Activated B cell treated with CpG ODN at 0.5 μM for 24 hours (primary cell): ENCODE measurements at regions not wholly inside any gene's neighbourhood (a gene's known extent, or its start where the extent isn't known, plus 50 kb on each side); places are given as distances from the start of the nearest gene placed in this dataset.

ENCODE experiments used
- ATAC-seq: fragments of 200-7000 bp; cut with Tn5 transposase; one replicate; pipeline ENCODE4 v1.10.0; 2021; ENCODE audit warnings: low read depth, mild to moderate bottlenecking, moderate library complexity
- CTCF ChIA-PET: fragments of 350-600 bp; sonication (Branson Sonifier 250); formaldehyde crosslinking; loops from one replicate; lab custom pipeline; 2021; ENCODE audit warnings: antibody characterized with exemption; lab: Charles Lee
- POLR2A ChIA-PET: fragments of 350-600 bp; sonication (Branson Sonifier 250); formaldehyde crosslinking; loops from one replicate; lab custom pipeline; 2021; ENCODE audit warnings: antibody characterized with exemption; lab: Charles Lee
- DNase-seq: peaks from one replicate; pipeline ENCODE4 v3.0.0; 2022
- H3K27ac Mint-ChIP-seq: one replicate; pipeline ENCODE4 v1.8.0; 2020; ENCODE audit warnings: mixed read lengths
- H3K27me3 Mint-ChIP-seq: one replicate; pipeline ENCODE4 v1.8.0; 2021; ENCODE audit warnings: mixed read lengths
- H3K36me3 Mint-ChIP-seq: one replicate; pipeline ENCODE4 v1.8.0; 2021; ENCODE audit warnings: low read depth, mixed read lengths
- H3K4me1 Mint-ChIP-seq: one replicate; pipeline ENCODE4 v1.8.0; 2021; ENCODE audit warnings: mixed read lengths
- H3K4me3 Mint-ChIP-seq: one replicate; pipeline ENCODE4 v1.8.0; 2020; ENCODE audit warnings: mild to moderate bottlenecking, mixed read lengths
- H3K9me3 Mint-ChIP-seq: one replicate; pipeline ENCODE4 v1.8.0; 2020; ENCODE audit warnings: mixed read lengths
- CTCF ChIP-seq: fragments of 200-600 bp; IDR thresholded peaks from one replicate; pipeline ENCODE4 v1.8.0; 2022; ENCODE audit warnings: antibody characterized with exemption, mild to moderate bottlenecking
- intact Hi-C: fragments of 100-400 bp; cut with micrococcal nuclease; formaldehyde crosslinking; loops from one replicate; pipeline ENCODE4 v1.15.1; 2024

GRCh38 chr5:2508514-2508913 is 243.0 kb downstream of the IRX2 start:
- H3K4me1 Mint-ChIP-seq, result no peaks in the 10 kb centered on the region
- POLR2A ChIA-PET, result no interaction called here
- no peak overlapping the region for H3K27ac Mint-ChIP-seq
- DNase-seq (no peak), ATAC-seq (no peak)
- intact Hi-C loops, result no loop called here
- peaks cover 6% of the 10 kb centered on the region for H3K9me3 Mint-ChIP-seq
- TF ChIP-seq CTCF, result no peak
- no peak overlapping the region for H3K4me3 Mint-ChIP-seq
- no peaks in the 10 kb centered on the region for H3K36me3 Mint-ChIP-seq
- CTCF ChIA-PET, result no interaction called here
- no peaks in the 10 kb centered on the region for H3K27me3 Mint-ChIP-seq

GRCh38 chr5:2507611-2508010 is 243.9 kb downstream of the IRX2 start:
- CTCF ChIA-PET, result no interaction called here
- Mint-ChIP-seq H3K27me3 (no peaks in the 10 kb centered on the region), H3K4me1 (no peaks in the 10 kb centered on the region), H3K4me3 (no peak overlapping the region), H3K9me3 (peaks cover 6% of the 10 kb centered on the region), H3K36me3 (no peaks in the 10 kb centered on the region), H3K27ac (no peak overlapping the region)
- ATAC-seq, result no peak
- intact Hi-C loops, result no loop called here
- POLR2A ChIA-PET, result no interaction called here
- no peak for TF ChIP-seq CTCF
- DNase-seq, result no peak

- DNase-seq, result no peak
- H3K4me3 Mint-ChIP-seq, result no peak overlapping the region
- H3K9me3 Mint-ChIP-seq, result peaks cover 6% of the 10 kb centered on the region
- no peak for ATAC-seq
- intact Hi-C loops, result no loop called here
- no peaks in the 10 kb centered on the region for H3K4me1 Mint-ChIP-seq
- no peak for TF ChIP-seq CTCF
- H3K36me3 Mint-ChIP-seq, result no peaks in the 10 kb centered on the region
- ChIA-PET CTCF (no interaction called here), POLR2A (no interaction called here)
- H3K27ac Mint-ChIP-seq, result no peak overlapping the region
- H3K27me3 Mint-ChIP-seq, result no peaks in the 10 kb centered on the region
These were observed 244.9 kb downstream of the IRX2 start for GRCh38 chr5:2506603-2507002.

- Mint-ChIP-seq H3K4me1 (no peaks in the 10 kb centered on the region), H3K36me3 (no peaks in the 10 kb centered on the region), H3K27ac (no peak overlapping the region), H3K27me3 (no peaks in the 10 kb centered on the region), H3K9me3 (peaks cover 6% of the 10 kb centered on the region), H3K4me3 (no peak overlapping the region)
- DNase-seq (no peak), ATAC-seq (no peak)
- POLR2A ChIA-PET, result no interaction called here
- TF ChIP-seq CTCF, result no peak
- intact Hi-C loops, result no loop called here
- CTCF ChIA-PET, result no interaction called here
These were observed 246.3 kb downstream of the IRX2 start for GRCh38 chr5:2505217-2505616.

GRCh38 chr5:2502970-2503594 is 248.4 kb downstream of the IRX2 start:
- DNase-seq (no peak), ATAC-seq (no peak)
- Mint-ChIP-seq H3K9me3 (peaks cover 5% of the 10 kb centered on the region), H3K36me3 (no peaks in the 10 kb centered on the region), H3K4me1 (no peaks in the 10 kb centered on the region), H3K27ac (no peak overlapping the region), H3K27me3 (no peaks in the 10 kb centered on the region), H3K4me3 (no peak overlapping the region)
- intact Hi-C loops, result no loop called here
- CTCF ChIA-PET, result no interaction called here
- no peak for TF ChIP-seq CTCF
- POLR2A ChIA-PET, result no interaction called here
